H1 (cell line): ENCODE measurements at regions not wholly inside any gene's neighbourhood (a gene's known extent, or its start where the extent isn't known, plus 50 kb on each side); places are given as distances from the start of the nearest gene placed in this dataset.

Source experiments
- GABPA ChIP-seq: IDR thresholded peaks from 2 replicates; pipeline ENCODE4 v1.6.1; 2011; ENCODE audit warnings: mild to moderate bottlenecking, low read length, moderate library complexity, borderline replicate concordance; ENCODE audit not compliant: insufficient read depth
- NANOG ChIP-seq: IDR thresholded peaks from 2 replicates; pipeline ENCODE4 v1.6.1; 2011; ENCODE audit warnings: low read length, low read depth, mild to moderate bottlenecking, inconsistent platforms; ENCODE audit not compliant: insufficient read depth, poor library complexity, severe bottlenecking
- PHF8 ChIP-seq: fragments of 200-600 bp; sonication (generic); conservative IDR thresholded peaks from 2 replicates; pipeline ENCODE4 v1.7.1; 2012; ENCODE audit warnings: low read depth, mild to moderate bottlenecking, inconsistent platforms, low read length, moderate library complexity
- SIN3A ChIP-seq, 2 experiments: IDR thresholded peaks in 1 of 2; conservative IDR thresholded peaks in 1 of 2; 2 replicates each; pipeline ENCODE4 v1.6.1; 2011 to 2012; ENCODE audit warnings: low read length in 2 of 2, improper control_type of control experiment in 1 of 2, low read depth in 1 of 2, mild to moderate bottlenecking in 1 of 2
- TF ChIP-seq, protein P1 (sequence below): IDR thresholded peaks from 2 replicates; pipeline ENCODE4 v1.6.1; 2012; ENCODE audit warnings: inconsistent platforms

DNA sequence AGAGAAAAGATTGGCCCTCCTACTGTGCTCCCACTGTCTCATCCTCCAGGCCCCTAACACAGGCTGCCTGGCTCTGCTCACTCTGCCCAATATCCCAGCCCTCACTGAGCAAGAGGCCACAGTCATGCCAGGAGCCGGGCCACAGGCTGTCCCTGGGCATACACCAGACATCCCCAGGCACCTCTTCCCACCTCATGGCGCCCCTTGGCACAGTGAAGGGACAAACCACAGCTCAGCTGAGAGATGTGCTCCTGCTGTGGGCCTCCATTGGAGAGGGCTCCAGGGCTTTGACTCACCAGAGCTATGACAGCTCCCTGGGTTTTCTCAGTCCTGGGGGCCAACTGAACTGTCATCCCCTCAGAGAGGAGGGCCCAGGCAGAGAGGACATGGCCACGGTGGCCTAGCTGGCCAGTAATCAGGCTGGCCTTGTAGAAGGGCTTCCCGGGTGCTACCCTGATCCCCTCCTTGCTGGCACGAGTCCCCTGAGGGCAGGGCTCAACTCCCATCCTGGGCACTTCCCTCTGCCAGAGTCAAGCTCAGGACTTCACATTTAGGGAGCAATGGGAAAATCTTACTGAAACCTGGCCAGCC lies 220.9 kb downstream of the TUBA3C start (continued):
- TF ChIP-seq GABPA = no peak
- TF ChIP-seq NANOG = no peak
- TF ChIP-seq SIN3A (conservative IDR thresholded peaks at IDR 0.05 in 1 of 2, IDR thresholded peaks at IDR 0.05 in 1 of 2; ENCODE audit: low read depth in 1 of 2, low read length in 2 of 2) = no peak
- TF ChIP-seq, protein P1, sequence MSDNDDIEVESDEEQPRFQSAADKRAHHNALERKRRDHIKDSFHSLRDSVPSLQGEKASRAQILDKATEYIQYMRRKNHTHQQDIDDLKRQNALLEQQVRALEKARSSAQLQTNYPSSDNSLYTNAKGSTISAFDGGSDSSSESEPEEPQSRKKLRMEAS = no peak
- no peak for TF ChIP-seq PHF8
